ENCODE measurements at regions not wholly inside any gene's neighbourhood (a gene's known extent, or its start where the extent isn't known, plus 50 kb on each side); places are given as distances from the start of the nearest gene placed in this dataset.

GRCh38 chr2:235140801-235141081 lies 188.9 kb downstream of the SH3BP4 start:
- no peak for DNase-seq (ENCODE audit: low read depth in 2 of 2, low spot score in 1 of 2)

GRCh38 chr2:235141411-235142128 lies 189.8 kb downstream of the SH3BP4 start:
- DNase-seq (ENCODE audit: low read depth in 2 of 2, low spot score in 1 of 2), result no peak

GRCh38 chr2:235142601-235143000 lies 190.8 kb downstream of the SH3BP4 start:
- no peak for DNase-seq (ENCODE audit: low read depth in 2 of 2, low spot score in 1 of 2)

- no peak for DNase-seq (ENCODE audit: low read depth in 2 of 2, low spot score in 1 of 2)
Measured at GRCh38 chr2:235143789-235144188, 192.0 kb downstream of the SH3BP4 start.

GRCh38 chr2:235144291-235144690 lies 192.5 kb downstream of the SH3BP4 start:
- no peak for DNase-seq (ENCODE audit: low read depth in 2 of 2, low spot score in 1 of 2)

- DNase-seq (ENCODE audit: low read depth in 2 of 2, low spot score in 1 of 2), result no peak
Measured at GRCh38 chr2:235146206-235146605, 194.4 kb downstream of the SH3BP4 start.

GRCh38 chr2:235146871-235147565 lies 195.2 kb downstream of the SH3BP4 start:
- DNase-seq (ENCODE audit: low read depth in 2 of 2, low spot score in 1 of 2), result no peak

GRCh38 chr2:235148201-235149170 lies 196.7 kb downstream of the SH3BP4 start:
- no peak for DNase-seq (ENCODE audit: low read depth in 2 of 2, low spot score in 1 of 2)

- DNase-seq (ENCODE audit: low read depth in 2 of 2, low spot score in 1 of 2), result no peak
Measured at GRCh38 chr2:235149240-235149659, 197.4 kb downstream of the SH3BP4 start.

GRCh38 chr2:235149736-235150135 lies 197.9 kb downstream of the SH3BP4 start:
- DNase-seq (ENCODE audit: low read depth in 2 of 2, low spot score in 1 of 2), result no peak

GRCh38 chr2:235151152-235151551 lies 199.3 kb downstream of the SH3BP4 start:
- no peak for DNase-seq (ENCODE audit: low read depth in 2 of 2, low spot score in 1 of 2)

GRCh38 chr2:235155163-235155562 lies 203.3 kb downstream of the SH3BP4 start:
- no peak for DNase-seq (ENCODE audit: low read depth in 2 of 2, low spot score in 1 of 2)

- no peak for DNase-seq (ENCODE audit: low read depth in 2 of 2, low spot score in 1 of 2)
Measured at GRCh38 chr2:235156055-235156454, 204.2 kb downstream of the SH3BP4 start.

- DNase-seq (ENCODE audit: low read depth in 2 of 2, low spot score in 1 of 2), result no peak
Measured at GRCh38 chr2:235157746-235158482, 206.1 kb downstream of the SH3BP4 start.

- no peak for DNase-seq (ENCODE audit: low read depth in 2 of 2, low spot score in 1 of 2)
Measured at GRCh38 chr2:235160281-235160810, 208.5 kb downstream of the SH3BP4 start.

GRCh38 chr2:235161565-235161964 lies 209.7 kb downstream of the SH3BP4 start:
- no peak for DNase-seq (ENCODE audit: low read depth in 2 of 2, low spot score in 1 of 2)

GRCh38 chr2:235162082-235162836 lies 210.4 kb downstream of the SH3BP4 start:
- DNase-seq (ENCODE audit: low read depth in 2 of 2, low spot score in 1 of 2), result no peak

- no peak for DNase-seq (ENCODE audit: low read depth in 2 of 2, low spot score in 1 of 2)
Measured at GRCh38 chr2:235162837-235163197, 211.0 kb downstream of the SH3BP4 start.

- no peak for DNase-seq (ENCODE audit: low read depth in 2 of 2, low spot score in 1 of 2)
Measured at GRCh38 chr2:235165136-235165535, 213.3 kb downstream of the SH3BP4 start.

- DNase-seq (ENCODE audit: low read depth in 2 of 2, low spot score in 1 of 2), result no peak
Measured at GRCh38 chr2:235165631-235166030, 213.8 kb downstream of the SH3BP4 start.
